IPS-NIHi11 (cell line): ENCODE measurements at regions not wholly inside any gene's neighbourhood (a gene's known extent, or its start where the extent isn't known, plus 50 kb on each side); places are given as distances from the start of the nearest gene placed in this dataset.

Source experiments
- DNase-seq: peaks from one replicate; pipeline ENCODE4 v3.0.0; 2012; ENCODE audit warnings: mixed read lengths, low spot score

DNA sequence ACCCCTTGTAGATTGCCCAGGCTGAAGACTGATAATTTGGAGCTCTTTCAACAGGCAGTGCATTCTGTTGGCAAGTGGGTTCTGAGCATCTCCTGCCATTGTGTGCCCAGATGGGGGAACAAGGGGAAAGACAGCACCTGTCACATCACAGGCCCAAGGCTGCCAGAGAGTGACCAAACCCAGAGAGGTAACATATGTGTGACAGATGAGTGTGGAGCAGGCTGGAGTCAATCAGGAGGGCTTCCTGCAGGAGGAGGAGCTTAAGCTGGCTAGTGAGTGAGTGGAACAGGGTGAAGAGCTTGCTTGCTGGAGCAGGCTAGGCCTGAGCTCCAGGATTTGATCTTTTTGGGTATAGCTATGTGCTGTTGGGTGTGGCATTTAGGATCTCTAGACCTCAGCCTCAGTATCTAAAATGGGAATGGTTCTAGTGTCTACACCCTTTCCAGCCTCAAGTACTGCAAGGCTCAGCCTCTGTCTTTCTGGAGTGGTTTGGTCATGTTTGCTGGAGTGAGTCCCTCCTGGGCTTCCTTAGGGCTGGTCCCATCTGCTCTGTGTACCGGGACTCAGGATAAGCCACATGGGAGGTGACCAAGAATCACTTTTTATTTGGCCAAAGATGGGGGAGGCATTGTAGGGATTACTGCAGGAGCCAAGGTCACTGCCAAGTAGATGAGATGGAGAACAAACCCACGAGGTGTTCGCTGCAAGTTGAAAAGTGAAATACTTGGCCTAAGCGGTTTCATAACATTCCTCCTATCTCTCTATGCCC is 152.4 kb upstream of the TSHZ3 start:
- no peak for DNase-seq

DNA sequence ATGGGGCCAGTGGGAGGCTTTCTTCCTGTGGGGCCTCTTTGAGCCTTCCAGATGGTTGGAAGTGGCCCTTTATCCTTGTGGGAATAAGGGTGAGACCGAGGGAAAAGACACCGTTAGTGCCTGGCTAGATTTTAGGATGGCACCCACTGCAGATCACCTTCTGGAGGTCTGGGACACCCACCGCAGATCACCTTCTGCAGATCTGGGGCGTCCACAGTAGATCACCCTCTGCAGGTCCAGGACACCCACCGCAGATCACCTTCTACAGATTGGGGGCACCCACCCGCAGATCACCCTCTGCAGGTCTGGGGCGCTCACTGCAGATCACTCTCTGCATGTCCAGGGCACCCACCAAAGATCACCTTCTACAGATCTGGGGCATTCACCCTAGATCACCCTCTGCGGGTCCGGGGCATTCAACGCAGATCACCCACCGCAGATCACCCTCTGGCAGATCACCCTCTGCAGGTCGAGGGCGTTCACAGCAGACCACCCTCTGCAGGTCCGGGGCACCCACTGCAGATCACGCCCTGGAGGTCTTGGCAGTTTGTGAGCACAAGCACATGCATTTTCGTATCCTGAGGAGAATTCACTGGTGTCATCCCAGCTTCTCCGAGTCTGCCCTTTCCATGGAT is 153.4 kb upstream of the TSHZ3 start:
- DNase-seq, result no peak

DNA sequence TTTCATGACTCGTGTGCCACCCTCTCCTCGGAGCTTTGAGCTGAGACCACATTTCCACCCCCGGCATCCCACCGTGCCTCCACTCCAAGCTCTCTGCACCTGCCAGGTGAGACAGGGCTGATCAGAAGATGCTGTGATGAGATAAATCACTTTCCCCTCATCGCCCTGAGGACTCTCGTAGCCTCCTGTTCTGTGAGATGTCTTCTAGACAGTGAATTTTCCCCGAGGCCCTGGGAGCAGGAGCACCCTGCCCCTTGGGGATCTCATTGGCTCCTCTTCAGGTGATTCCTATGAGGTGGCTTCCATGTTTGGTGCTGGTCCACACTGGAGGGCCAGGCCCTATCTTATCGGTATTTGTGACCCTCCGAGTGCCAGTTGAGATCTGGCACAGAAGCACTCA is 154.0 kb upstream of the TSHZ3 start:
- DNase-seq, result no peak

GRCh38 chr19:31504221-31504620 is 155.0 kb upstream of the TSHZ3 start:
- DNase-seq, result no peak

DNA sequence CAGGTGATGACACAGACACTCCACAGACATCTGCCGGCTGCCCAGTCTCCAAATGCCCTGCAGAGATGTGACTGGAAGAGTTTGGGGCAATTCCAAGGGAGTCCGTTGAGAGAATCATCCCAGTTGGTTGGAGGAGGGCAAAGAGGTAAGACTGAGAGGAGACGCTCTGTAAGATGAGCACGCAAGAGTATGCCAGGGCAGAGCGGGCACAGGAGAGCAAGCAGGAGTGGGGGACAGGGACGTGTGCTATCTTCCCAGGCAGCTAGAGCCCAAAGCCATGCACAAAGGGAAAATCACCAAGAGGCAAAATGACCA is 156.3 kb upstream of the TSHZ3 start:
- no peak for DNase-seq

DNA sequence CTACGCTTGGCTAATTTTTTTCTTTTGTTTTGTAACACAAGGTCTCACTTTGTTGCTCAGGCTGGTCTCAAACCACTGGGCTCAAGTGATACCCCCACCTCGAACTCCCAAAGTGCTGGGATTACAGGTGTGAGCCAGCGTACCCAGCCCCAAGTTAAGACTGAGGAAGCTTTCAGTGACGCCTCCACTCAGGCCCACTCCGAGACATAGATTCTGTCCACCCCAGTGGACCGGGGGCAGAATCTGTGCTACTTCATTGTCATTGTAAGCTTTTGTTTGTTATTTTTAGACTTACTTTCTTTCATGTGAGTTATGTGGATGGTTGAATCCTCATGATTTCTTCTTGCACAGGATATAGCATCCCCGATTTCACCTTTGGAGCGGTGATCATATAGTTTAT is 156.9 kb upstream of the TSHZ3 start:
- DNase-seq, result no peak

GRCh38 chr19:31510635-31511034 is 161.4 kb upstream of the TSHZ3 start:
- no peak for DNase-seq

DNA sequence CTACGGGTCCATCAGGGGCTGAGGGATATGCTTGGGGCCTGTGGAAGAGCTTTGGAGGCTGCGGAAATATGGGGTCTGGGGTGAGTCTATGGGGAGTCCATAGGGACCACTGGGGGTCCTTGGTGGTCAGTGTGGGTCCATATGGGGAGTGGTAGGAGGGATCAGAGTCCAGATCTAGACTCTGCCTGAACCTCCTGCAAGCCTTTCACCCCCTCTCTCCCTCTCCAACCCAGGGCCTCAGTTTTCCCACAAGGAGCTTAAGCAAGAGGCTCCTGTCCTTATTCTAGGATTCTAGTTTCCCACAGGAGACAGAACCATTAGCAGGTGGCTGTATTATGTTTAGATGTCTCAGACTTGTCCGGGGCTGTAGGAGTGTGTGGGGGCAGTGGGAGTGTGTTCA is 161.9 kb upstream of the TSHZ3 start:
- no peak for DNase-seq

DNA sequence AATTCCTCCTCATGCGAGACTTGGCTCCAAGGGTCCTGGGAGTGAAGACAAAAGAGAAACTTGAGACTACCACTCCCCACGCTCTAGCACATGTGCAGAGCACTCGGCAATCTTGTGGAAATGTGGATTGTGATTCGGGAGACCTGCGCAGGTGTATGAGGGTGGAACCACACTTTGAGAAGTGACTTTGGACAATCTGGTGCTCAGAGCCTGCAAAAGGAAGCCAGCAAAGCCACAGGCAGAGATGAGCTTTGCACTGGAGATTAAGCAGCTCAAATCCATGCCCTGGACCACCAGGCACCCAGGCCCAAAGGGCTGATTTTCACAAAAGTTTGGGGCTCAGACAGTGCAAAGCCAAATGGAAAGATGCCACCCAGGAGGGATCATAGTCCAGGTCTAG is 162.5 kb upstream of the TSHZ3 start:
- no peak for DNase-seq

DNA sequence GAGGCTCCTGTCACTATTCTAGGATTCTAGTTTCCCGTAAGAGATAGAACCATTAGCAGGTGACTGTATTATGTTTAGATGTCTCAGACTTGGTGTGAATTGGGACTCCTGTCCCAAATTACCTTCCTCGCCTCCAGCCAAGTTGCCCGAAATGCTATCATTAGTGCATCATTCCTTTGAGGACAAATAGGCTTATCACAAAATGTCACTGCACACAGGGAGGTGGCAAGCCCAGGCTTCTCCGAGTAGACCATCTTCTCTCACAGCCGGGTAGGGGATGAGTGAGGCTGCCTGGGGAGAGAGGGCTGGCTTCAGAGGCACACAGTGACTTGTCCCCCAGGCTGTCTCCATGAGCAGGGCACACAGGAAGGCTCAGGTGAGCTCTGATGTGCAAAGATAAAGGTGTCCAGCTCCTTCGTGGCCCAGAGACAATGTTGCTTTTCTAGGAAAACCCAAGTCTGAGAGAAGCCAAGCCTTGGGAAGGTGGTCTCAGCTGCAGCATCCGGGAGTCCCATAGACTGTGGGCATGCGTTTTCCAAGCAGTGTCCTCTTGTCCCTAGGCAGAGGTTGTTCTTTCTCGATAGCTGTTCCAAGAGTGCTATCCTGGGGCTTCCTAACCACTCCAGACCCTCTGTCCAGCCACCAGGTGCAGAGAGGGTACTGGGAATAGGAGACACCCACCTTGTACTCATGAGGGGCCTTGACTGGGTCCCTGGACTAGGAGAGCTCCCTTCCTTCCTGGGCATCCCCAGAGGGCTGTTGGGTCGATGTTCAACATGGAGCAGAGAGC is 163.1 kb upstream of the TSHZ3 start:
- DNase-seq, result no peak

- no peak for DNase-seq
Measured at GRCh38 chr19:31513841-31514240, 164.6 kb upstream of the TSHZ3 start.

DNA sequence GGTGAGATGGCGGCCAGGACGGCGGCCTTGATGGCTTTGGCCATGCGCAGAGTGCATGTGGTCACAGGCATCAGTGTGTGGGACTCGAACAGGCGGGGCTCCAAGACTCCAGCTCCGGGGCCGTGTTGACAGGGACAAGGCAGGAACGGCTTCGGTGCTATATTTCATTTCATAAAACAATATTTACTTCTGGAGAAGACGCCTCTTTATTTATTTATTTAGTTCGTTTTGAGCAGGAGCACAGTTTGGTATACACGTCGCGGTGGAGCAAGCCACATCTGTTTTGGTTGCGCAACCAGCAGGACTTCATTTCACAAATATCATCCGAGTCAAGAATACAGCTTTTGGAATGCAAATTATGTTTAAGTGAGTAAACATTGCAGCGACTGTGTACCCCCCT is 166.7 kb upstream of the TSHZ3 start:
- DNase-seq, result no peak

DNA sequence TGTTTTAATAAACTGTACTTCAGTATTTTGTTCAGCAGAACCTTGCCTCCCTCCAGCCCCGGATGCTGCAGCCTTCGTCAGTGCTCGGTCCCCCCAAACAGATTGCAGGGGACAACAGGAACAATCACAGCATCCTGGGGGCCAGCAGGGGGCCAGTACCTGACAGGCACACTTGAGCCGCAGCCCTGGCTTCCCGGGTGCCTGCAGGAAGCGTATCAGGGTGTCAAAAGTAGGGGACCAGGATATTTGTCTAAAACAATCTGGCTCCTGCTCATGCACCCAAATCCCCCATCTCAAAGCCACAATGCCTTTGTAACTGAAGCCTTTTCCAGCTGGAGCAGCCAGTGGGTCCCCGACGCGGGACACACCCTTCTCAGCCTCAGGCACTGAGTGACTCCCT is 167.5 kb upstream of the TSHZ3 start:
- no peak for DNase-seq

GRCh38 chr19:31517224-31518180 is 168.3 kb upstream of the TSHZ3 start:
- no peak for DNase-seq

DNA sequence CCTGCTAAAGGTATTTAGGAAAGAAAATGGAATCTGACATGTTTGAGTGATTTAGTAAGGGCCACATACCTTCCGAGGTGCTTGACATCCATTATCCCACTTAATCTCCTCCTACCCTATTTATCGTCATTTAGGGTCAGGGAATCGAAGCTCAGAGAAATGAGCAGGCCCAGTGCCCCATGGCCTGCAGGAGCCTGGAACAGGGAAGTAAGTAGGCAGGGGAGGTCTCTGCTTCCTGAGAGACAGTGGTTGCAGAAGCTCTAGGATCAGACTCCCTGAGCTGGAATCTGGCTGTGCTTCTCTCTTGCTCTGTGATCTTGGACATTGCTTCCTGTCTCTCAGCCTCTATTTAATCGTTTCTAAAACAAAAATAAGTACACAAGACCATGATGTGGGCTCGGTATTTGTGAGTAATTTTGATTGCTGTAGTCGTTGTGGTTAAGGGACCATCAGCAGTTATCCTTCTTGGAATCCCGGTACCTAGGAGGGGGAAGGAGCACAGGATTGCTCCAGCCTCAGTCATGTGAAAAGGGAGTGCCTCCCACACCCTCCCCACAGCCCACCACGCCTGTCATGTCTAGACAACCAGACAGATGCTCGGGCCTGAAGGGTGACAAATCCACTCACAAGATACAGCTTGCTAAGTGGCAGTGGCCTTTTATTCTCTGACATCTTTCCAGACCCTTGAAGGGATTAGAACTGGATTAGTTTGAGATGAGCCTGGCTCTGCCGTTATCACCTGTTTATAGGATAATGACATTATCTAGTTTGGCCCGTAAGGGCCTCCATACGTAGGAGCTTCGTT is 169.2 kb upstream of the TSHZ3 start:
- DNase-seq, result no peak

DNA sequence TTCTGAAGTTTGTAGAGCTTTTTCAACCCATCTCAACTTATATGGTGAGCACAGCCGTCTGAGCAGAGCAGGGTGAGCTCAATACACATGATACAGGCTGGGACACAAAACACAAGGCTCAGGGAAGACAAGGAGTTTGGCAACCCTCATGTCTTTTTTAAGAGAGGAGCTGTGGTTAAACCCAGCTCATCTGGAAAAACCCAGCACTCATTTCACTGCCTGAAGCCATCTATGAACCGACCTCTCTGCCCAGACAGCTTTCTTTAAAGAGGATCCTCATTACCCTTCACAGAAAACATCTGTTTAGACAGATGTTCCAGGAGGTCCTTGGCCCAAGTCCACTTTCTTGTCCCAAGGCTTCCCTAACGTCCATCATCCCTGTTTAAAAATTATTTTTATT is 170.0 kb upstream of the TSHZ3 start:
- DNase-seq, result no peak

- DNase-seq, result no peak
Measured at GRCh38 chr19:31519908-31520307, 170.7 kb upstream of the TSHZ3 start.

- DNase-seq, result no peak
Measured at GRCh38 chr19:31520633-31521032, 171.4 kb upstream of the TSHZ3 start.

GRCh38 chr19:31525610-31526147 is 176.4 kb upstream of the TSHZ3 start:
- DNase-seq, result no peak

DNA sequence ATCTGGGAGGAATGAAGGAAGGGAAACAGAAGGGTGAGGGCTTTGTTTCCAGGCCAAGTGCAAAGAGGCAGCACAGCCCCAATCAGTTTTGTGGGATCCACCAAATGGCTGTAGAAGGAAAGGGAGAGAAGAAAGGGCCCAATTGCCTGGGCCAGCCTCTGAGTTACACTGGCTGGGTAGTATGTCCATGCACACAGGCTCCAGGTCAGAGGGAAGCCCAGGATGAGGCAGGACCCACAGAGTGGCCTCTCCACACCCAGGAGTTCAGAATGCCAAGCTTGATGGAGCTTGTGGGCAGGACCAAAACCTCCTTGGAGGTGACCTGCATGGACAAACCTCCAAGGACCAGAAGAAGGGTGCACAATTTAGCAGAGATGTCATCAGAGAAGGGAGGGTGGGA is 178.2 kb upstream of the TSHZ3 start:
- DNase-seq, result no peak

- DNase-seq, result no peak
Measured at GRCh38 chr19:31528261-31528660, 179.0 kb upstream of the TSHZ3 start.
